D341Med (cell line): ENCODE measurements at regions not wholly inside any gene's neighbourhood (a gene's known extent, or its start where the extent isn't known, plus 50 kb on each side); places are given as distances from the start of the nearest gene placed in this dataset.

Source experiments
- DNase-seq: peaks from one replicate; pipeline ENCODE4 v3.0.0; 2012; ENCODE audit warnings: low spot score

GRCh38 chr1:209266590-209267205 lies 316.8 kb upstream of the CAMK1G start:
- no peak for DNase-seq

GRCh38 chr1:209267968-209268367 lies 315.5 kb upstream of the CAMK1G start:
- DNase-seq = no peak

DNA sequence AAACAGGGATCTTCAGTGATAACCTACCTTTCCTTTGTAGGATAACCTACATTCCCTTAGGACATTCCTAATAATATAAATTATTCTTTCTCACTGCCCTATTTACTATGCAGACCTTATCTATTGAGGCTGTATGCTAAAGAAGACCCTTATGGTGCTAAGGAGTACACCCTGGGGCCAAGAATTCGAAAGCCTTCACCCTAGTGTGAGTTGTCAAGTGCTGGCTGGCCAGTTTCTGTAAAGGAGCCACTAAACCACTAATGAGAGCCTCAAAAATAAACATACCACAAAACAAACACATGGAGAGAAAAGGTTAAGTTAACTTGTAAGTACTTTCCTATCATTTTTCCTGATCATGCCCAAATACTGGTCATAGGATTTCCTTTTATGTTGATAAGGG lies 315.0 kb upstream of the CAMK1G start:
- DNase-seq = no peak

- DNase-seq = no peak
Observed at GRCh38 chr1:209276321-209276720, 307.2 kb upstream of the CAMK1G start.

- no peak for DNase-seq
Observed at GRCh38 chr1:209277662-209278061, 305.9 kb upstream of the CAMK1G start.

DNA sequence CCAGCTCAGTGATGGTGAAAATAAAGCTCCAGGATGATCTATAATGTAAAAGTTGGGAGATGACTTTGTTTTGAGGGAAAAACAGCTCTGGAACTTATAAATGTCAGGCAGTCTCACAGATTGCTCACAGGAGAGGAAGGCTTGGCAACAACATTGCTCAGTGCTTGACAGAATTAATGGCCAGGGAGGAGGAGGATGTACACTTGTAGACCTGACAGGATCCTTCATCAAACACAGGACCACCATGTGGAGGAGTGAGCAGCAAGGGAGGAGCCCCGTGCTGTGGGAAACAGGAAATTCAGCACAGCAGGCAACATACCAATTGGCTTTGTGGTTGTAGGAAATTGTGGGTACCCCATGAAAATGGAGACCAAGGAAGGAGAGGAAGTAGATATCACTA lies 291.8 kb upstream of the CAMK1G start:
- DNase-seq = no peak

DNA sequence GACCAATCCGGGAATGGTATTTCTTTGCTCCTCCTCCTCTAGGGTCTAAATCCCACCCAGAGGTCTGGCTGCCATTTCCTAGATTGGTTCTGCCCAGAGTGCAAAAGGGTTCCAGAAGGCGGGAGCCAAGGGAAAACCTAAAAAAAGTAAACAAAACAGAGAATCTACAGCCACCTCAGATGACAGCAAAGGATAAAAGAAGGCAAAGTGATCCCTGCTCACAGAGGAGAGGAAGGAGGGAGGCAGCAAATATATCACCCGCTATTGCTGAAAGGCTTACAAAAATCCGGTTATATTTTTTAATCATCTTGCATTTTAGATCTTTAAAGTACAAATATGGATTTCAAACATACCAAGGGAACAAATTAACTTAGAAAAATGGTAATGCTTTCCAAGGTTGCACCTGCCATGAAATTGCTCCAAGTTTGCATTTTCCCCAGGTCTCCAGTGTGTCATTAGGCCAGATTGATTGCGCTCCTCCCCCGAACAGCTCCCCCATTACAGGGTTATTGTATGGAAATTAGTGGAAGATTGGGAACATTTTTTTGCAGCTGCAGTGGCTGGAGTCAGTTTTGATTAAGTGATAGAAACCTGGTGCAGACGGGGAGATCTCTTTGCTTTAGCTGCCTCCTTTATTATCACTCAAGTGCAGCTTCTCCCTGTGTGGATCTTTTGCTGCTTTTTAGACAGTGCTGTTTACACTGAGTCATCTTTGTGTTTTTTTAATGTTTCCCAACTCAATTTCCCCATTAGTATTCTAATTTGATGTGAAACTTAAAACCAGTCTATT lies 280.5 kb upstream of the CAMK1G start:
- no peak for DNase-seq

- no peak for DNase-seq
Observed at GRCh38 chr1:209304166-209304565, 279.3 kb upstream of the CAMK1G start.

- no peak for DNase-seq
Observed at GRCh38 chr1:209305221-209305954, 278.1 kb upstream of the CAMK1G start.

DNA sequence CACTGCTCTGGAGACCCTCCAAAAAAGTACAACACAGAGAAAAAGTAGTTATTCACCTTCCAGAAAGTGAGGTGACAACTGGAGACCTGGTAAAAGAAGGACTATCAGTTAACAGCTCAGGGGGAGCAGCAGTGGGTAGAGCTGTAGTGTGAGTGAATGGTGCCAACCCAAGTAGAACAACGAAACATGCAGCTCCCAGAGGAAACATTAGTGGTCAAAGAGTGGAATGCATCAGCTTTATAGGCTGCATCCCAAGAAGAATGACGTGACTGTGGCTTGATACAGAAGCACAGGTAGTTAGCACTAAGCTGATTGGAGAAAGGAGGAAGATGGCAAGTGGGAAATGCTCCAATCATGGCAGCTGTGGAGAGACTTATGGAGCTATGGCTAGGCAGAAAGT lies 275.7 kb upstream of the CAMK1G start:
- no peak for DNase-seq

- no peak for DNase-seq
Observed at GRCh38 chr1:209309198-209309597, 274.3 kb upstream of the CAMK1G start.

- DNase-seq = no peak
Observed at GRCh38 chr1:209311770-209312169, 271.7 kb upstream of the CAMK1G start.

DNA sequence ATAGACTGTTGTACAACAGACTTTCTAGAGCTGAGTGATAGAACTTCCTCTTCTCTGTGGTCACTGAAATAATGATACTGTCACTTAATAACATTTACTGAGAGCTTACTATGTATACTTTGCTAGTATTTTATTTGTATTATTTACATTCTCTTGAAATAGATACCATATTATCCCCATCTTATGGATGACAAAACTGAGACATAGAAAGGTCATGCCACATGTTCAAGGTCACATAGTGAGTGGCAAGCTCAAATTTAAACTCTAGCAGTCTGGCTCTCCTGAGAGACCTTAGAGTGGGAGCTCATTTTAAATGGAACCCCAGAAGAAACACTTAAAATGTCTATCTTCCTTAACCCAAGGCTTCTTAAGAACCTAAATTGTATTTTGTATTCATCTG lies 266.6 kb upstream of the CAMK1G start:
- no peak for DNase-seq

DNA sequence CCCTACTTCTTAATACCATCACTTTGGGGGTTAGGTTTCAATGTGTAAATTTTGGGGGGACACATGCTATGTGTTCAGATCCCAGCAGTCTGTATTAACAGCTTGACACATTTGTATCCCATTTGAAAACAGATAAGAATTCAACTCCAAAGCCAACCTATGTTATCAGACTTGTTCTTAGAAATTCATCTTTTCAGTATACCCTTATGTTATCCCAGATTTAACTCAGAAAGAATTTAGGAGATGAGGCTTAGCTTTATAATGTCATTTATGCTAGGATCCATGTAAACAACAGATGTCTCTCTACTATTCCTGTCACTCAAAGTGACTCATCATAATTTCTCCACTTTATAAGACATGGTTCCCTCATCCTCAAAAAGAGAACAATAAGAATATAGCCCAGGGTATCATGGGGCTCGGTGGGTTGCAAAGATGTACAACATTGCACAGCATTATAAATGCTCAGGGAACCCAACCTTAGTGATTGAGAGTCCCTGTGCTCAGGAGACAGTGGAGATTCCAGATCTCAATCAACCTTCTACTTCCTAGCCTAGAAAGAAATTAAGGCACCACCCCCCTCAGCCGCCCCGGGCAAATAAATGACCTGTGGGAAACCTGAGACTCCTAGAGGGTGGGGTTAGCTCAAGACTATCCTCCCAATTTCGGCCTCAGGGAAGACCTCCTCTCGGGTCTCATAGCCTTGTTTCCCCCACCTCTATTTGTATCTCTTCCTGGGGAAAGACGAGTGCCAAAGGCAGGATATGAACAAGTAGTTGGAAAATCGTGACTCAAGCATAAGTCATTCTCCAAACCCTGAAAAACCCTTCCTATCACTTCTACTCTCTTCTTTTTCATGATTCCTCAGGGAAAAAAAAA lies 265.1 kb upstream of the CAMK1G start:
- DNase-seq = no peak

- no peak for DNase-seq
Observed at GRCh38 chr1:209319057-209319432, 264.5 kb upstream of the CAMK1G start.

- no peak for DNase-seq
Observed at GRCh38 chr1:209319549-209319948, 264.0 kb upstream of the CAMK1G start.

DNA sequence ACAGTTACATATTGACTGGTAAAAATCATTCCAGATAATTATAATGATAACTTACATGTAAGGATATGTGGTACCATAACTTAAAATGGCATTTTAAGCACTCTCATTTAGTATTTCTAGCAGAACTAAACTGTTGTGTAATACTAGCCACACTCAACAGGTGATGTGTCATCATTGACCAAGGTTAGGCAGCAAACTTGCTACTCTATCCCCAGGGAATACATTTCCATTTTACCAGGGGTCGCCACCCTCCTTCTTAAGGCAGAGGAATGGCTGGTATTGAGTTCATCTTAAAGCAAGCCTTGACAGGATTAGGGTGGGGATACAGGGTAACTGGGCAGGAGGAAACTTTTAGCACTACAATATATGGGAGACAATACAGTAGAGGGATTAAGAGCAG lies 259.8 kb upstream of the CAMK1G start:
- no peak for DNase-seq

DNA sequence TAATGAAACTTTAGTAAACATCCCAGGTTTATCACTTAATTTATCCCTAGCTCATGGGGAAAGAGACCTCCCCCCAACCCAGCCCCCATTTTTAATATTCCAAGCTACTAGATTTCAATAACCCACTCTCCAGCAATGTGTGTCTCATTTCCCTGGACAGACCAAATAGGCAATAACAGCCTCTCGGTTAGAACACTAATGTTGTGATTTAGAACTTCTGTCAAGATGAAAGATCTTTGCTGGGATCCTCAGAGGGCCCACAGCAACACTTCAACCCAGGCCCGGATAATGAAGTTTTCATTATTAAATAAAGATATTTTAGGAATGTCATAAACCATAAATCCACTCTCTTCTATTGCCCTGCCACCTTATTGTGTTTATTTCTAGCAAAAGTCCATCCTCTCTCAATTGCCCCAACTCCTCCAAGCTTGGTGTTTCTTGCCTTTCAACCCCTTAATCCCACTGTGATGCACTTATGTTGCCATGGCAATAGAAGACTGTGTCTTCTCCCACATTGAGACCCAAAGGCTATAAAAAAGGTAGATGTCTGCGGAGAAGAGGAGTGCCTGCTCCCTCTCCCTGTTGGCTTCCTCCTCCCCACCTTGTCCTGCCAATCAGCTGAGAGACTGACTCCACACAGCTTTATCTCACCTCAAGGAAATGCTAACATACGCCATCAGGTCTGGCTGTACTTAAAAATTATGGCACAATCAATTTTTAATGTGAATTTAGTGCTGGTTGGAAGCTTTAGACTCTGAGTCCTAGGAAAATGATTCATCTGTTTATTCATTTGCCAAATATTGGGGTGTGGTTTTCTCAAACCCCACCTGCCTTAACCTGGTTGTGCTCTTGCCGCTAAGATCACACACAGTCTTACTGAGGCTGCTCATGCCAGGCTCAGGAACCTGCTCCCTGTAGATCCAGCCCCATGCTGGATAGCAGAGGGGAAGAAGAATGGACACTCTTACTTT lies 258.3 kb upstream of the CAMK1G start:
- no peak for DNase-seq

- no peak for DNase-seq
Observed at GRCh38 chr1:209326076-209326475, 257.4 kb upstream of the CAMK1G start.

DNA sequence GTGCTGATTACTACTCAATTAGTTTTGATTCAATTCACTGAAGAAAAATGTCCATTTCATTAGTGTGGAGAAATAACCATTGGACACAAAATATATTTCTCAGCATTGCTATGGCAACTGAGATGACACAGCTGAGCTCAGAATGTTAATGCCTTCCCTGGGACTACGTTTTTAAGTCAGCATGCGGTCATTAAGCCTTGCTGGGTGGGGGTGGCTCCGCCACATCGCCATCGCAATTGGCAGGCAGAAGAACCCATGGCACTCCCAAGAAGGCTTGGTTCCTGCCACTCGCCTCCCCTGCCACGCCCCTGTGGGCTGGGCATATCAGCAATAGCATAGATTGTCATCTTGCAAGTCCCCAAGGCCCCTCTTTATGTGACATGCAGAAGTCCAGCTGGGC lies 256.7 kb upstream of the CAMK1G start:
- DNase-seq = no peak

DNA sequence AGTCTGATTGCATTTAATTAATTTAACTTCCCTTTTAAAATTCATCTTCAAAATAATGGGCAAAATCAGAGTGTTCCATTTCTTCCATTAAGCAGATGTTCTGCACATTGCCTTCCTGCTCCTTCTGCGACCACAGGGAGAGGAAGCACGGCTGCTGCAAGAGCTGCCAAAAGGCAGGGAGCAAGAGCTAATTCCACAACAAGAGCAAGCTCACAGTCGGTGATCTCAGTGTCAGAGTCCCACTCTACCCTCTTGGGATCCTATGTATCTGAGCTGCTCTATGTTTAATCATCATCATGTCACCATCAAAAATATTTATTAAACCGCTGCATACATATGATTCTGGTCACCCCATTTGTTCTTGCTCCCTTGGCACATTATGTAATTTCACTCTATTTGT lies 255.3 kb upstream of the CAMK1G start:
- DNase-seq = no peak
